NCI-H82 treated with DMSO at 0.1 percent for 48 hours (cell line): ENCODE measurements at regions not wholly inside any gene's neighbourhood (a gene's known extent, or its start where the extent isn't known, plus 50 kb on each side); places are given as distances from the start of the nearest gene placed in this dataset.
"Not testable (repeated sequence)": the region's sequence is repeated elsewhere in the genome, so short reads cannot be mapped to it uniquely, and the experiment has no call there.

Experiments
- DNase-seq: peaks from one replicate; lab custom pipeline; 2025; ENCODE audit not compliant: unreplicated experiment; lab: John Stamatoyannopoulos, UW

GRCh38 chr16:22651111-22651817 lies 140.6 kb downstream of the NPIPB5 start:
- DNase-seq, result not testable (repeated sequence)

GRCh38 chr16:22652463-22652845 lies 141.8 kb downstream of the NPIPB5 start:
- no peak for DNase-seq

GRCh38 chr16:22653876-22654275 lies 143.2 kb downstream of the NPIPB5 start:
- no peak for DNase-seq

DNA sequence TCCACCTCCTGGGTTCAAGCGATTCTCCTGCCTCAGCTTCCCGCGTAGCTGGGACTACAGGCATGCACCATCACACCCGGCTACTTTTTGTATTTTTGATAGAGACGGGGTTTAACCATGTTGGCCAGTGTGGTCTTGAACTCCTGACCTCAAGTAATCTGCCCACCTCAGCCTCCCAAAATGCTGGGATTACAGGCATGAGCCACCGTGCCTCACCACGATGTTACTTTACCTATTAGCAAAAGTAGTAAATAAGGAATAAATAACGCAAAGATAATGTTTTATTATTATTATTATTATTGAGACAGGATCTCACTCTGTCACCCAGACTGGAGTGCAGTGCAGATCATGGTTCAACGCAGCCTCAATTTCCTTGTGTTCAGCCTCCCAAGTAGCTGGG lies 145.9 kb downstream of the NPIPB5 start:
- DNase-seq, result not testable (repeated sequence)

DNA sequence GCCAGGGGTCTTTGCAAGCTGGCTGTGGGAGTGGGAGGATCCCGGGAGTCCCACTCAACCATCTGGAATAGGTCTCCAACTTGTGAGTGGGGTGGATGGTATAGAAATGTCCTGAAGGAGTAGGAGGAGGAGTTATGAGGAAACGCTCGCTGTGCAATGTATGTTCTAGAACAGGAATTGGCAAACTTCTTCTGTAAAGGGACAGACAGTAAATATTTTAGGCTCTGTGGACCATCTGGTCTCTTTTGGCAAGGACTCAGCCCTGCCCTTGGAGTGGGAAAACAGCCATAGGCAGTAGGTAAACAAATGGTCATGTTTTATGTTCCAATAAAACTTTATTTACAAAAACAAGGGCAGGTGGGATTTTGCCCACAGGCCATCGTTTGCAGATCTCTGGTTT lies 149.2 kb downstream of the NPIPB5 start:
- DNase-seq, result no peak

DNA sequence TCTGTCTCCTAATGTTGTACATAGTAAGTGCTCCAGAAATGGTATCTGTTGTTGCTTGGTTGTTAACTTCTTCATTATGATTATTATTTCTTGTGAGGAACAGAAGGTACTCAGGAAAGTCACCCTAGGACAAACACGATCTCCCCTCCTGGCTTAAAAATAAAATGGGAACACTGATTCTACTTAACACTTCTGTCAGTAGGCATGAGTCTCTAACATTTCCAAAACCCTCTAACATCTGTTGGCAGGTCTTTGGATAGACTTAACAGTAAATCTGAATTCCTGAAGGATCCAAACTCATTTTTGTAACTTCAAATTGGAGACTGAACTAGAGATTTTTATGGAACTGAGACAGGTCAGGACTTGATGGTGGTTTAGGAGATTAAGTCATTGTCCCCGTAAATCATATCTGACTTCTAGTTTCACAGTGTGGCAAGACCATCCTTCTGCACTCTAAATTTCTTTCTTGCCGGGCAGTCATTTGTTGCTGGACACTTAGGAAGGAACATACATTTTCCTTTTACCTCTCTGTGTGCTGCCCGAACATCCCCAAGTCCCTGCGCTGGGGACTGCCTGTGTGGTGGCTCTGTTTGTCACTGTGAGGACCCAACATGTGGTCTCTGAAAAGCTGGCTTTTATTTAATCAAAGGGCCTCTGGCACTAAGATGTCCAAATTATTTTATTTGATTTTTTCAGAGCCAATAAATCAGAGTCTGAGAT lies 149.9 kb downstream of the NPIPB5 start:
- no peak for DNase-seq

- DNase-seq, result no peak
Measured at GRCh38 chr16:22661161-22661647, 150.5 kb downstream of the NPIPB5 start.

- not testable (repeated sequence) for DNase-seq
Measured at GRCh38 chr16:22662958-22663357, 151.0 kb upstream of the HS3ST2 start.

DNA sequence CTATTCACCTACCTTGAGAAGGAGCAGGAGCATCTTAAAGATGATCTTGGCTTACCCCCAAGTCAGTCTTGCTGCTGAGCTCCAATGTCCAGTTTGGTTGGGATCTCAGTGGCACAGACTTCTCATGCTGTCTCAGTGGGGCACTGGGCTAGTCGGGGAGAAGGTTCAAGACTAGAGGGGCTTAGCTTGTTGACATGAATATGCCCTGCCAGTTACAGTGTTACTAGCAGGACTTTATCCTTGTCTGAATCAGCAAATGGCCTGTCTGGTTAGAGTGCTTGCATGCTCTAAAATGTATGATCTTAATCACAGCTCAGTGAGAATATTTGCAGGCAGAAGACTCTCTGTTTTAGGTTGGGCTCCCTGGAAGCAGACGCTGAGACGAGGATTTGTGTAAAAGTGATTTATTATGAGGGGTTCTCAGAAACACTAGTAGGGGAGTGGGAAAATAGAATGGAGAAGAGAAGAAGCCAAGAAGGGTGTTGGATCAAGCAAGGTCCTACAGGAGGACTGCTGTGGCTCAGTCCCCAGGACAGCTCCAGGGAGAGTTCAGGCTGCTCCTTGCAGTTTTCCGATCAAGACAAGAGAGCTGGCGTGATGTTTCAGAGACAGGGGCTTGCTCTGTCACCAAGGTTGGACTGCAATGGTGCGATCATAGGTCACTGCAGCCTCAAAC lies 150.4 kb upstream of the HS3ST2 start:
- no peak for DNase-seq

DNA sequence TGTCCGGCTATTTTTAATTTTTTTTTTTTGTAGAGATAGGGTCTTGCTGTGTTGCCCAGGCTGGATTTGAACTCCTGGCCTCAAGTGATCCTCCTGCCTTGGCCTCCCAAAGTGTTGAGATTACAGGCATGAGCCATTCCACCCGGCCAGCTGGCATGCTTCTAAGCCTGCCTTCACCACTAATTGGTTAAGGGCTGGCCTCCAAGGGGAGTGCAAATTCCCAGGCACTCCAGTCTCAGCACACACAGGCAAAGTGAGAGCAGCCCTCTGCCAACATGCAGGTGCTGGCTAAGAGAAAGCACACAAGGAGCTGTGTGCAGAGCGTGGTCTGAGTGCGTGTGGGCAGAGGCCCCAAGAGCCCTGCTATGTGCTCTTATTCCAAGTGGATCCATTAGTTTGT lies 149.8 kb upstream of the HS3ST2 start:
- no peak for DNase-seq

DNA sequence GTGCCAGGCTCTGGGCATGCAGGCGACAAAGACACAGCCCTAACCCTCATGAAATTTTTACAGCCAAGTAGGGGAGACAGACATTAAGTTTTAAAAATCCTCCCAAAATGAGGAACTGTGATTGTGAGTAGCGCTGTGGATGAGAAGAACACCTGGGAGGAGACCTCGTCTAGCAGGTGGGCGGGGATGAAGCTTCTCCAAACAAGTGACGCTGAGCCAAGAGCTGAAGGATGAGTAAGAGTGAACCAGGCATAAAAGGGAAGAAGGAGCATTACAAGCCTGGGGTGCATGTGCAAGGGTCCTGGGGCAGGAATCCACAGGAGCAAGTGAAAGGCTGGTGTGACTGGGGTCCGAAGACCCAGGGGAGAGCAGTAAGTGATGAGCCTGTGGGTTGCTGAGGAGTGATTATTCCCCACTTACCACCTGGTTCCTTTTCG lies 149.4 kb upstream of the HS3ST2 start:
- DNase-seq, result no peak

- DNase-seq, result no peak
Measured at GRCh38 chr16:22665048-22665797, 148.7 kb upstream of the HS3ST2 start.

- no peak for DNase-seq
Measured at GRCh38 chr16:22665803-22666202, 148.2 kb upstream of the HS3ST2 start.

DNA sequence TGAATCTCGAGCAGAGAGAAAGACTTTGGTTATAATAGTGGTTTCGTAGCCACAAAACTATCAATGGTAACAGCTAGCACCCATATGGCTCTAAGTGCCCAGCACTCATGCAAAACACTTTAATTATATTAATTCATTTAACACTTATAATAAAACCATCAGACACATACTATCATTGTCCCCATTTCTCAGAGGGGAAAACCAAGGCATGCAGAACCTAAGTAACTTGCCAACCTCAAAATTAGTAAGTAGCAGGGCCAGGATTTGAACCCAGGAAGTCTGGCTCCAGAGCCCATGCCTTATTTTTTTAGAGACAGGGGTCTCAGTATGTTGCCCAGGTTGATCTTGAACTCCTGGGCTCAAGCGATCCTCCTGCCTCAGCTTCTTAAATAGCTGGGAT lies 145.6 kb upstream of the HS3ST2 start:
- DNase-seq, result no peak

- DNase-seq, result no peak
Measured at GRCh38 chr16:22670044-22670536, 143.9 kb upstream of the HS3ST2 start.

GRCh38 chr16:22670551-22671041 lies 143.4 kb upstream of the HS3ST2 start:
- DNase-seq, result peak; percentile 58

GRCh38 chr16:22671301-22672076 lies 142.5 kb upstream of the HS3ST2 start:
- no peak for DNase-seq

GRCh38 chr16:22672830-22673210 lies 141.1 kb upstream of the HS3ST2 start:
- DNase-seq, result no peak

GRCh38 chr16:22673421-22673831 lies 140.5 kb upstream of the HS3ST2 start:
- no peak for DNase-seq

DNA sequence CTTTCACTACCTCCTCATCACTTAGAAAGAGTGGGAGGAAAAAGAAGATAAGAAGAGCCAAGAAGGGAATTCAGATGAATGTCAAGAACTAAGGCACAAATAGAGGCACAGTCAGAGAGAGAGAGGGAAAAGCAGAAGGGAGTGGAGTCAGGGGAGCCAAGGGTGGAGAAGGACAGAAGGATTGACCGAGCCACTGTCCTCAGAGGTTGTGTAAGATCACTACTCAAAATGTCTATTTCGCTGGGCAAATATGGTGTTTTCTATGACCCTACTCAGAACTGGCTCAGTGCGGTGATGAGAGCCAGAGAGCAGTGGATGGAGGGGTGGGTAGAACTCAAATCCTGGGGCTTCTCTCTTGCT lies 139.2 kb upstream of the HS3ST2 start:
- DNase-seq, result no peak
